Kidney capillary endothelial cell (primary cell): ENCODE measurements at regions not wholly inside any gene's neighbourhood (a gene's known extent, or its start where the extent isn't known, plus 50 kb on each side); places are given as distances from the start of the nearest gene placed in this dataset.

Experiments
- DNase-seq: peaks from one replicate; pipeline ENCODE4 v3.0.0-alpha.2; 2018; ENCODE audit warnings: low spot score

GRCh38 chr4:67229148-67229547 lies 316.2 kb downstream of the CENPC start:
- no peak for DNase-seq

GRCh38 chr4:67220861-67221260 lies 324.4 kb downstream of the CENPC start:
- no peak for DNase-seq

- no peak for DNase-seq
These were observed 326.4 kb downstream of the CENPC start for GRCh38 chr4:67218883-67219282.

- DNase-seq: no peak
These were observed 337.3 kb downstream of the CENPC start for GRCh38 chr4:67207941-67208441.

GRCh38 chr4:67204441-67204840 lies 340.9 kb downstream of the CENPC start:
- no peak for DNase-seq

GRCh38 chr4:67201334-67201733 lies 344.0 kb downstream of the CENPC start:
- DNase-seq: no peak

GRCh38 chr4:67198727-67199126 lies 346.6 kb downstream of the CENPC start:
- DNase-seq: no peak

GRCh38 chr4:67167849-67168248 lies 377.5 kb downstream of the CENPC start:
- DNase-seq: no peak

- no peak for DNase-seq
These were observed 382.6 kb downstream of the CENPC start for GRCh38 chr4:67162690-67163089.

GRCh38 chr4:67161311-67161710 lies 384.0 kb downstream of the CENPC start:
- no peak for DNase-seq

- DNase-seq: no peak
These were observed 384.9 kb downstream of the CENPC start for GRCh38 chr4:67160394-67160793.

- DNase-seq: no peak
These were observed 386.6 kb downstream of the CENPC start for GRCh38 chr4:67158666-67159065.

- DNase-seq: no peak
These were observed 392.3 kb downstream of the CENPC start for GRCh38 chr4:67152976-67153375.

GRCh38 chr4:67151376-67152343 lies 393.6 kb downstream of the CENPC start:
- DNase-seq: no peak

- DNase-seq: no peak
These were observed 403.7 kb downstream of the CENPC start for GRCh38 chr4:67141586-67141985.

GRCh38 chr4:67134616-67135015 lies 410.7 kb downstream of the CENPC start:
- no peak for DNase-seq

GRCh38 chr4:67133162-67133561 lies 412.1 kb downstream of the CENPC start:
- no peak for DNase-seq

- DNase-seq: no peak
These were observed 414.1 kb downstream of the CENPC start for GRCh38 chr4:67131224-67131623.

GRCh38 chr4:67130411-67130810 lies 414.9 kb downstream of the CENPC start:
- no peak for DNase-seq

- DNase-seq: no peak
These were observed 418.7 kb downstream of the CENPC start for GRCh38 chr4:67126570-67126969.

- no peak for DNase-seq
These were observed 419.4 kb downstream of the CENPC start for GRCh38 chr4:67125636-67126514.

GRCh38 chr4:67124716-67125115 lies 420.6 kb downstream of the CENPC start:
- DNase-seq: no peak

GRCh38 chr4:67122029-67122428 lies 423.3 kb downstream of the CENPC start:
- DNase-seq: no peak
